GM18505 (cell line): ENCODE measurements at regions not wholly inside any gene's neighbourhood (a gene's known extent, or its start where the extent isn't known, plus 50 kb on each side); places are given as distances from the start of the nearest gene placed in this dataset.

Source experiments
- ATAC-seq: cut with Tn5 transposase; IDR thresholded peaks from one replicate; pipeline ENCODE4 v1.9.1; 2021; ENCODE audit not compliant: unreplicated experiment
- POLR2A ChIP-seq: IDR thresholded peaks from 4 replicates; pipeline ENCODE4 v1.6.1; 2011; ENCODE audit warnings: borderline replicate concordance; ENCODE audit not compliant: insufficient read depth, insufficient read length; ENCODE audit errors: extremely low read depth

GRCh38 chr3:154729741-154730140, 299.8 kb upstream of the GPR149 start:
- no peak for ATAC-seq
- no peak for TF ChIP-seq POLR2A

DNA sequence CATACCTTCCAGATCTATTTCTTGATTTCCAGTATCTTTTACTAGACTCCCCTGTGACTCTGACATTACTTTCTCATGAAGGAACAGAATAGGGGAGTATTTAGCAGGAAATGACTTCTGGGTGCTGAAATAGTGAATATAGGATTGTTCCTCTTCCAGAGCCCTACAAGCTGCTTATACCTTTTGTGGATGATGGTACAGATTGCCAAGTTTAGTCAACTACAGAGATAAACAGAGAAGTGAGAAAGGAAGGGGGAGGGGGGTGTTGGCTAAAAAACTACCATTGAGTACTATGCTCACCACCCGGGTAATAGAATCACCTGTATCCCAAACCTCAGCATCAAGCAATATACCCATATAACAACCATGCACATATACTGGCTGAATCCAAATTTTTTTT, 298.3 kb upstream of the GPR149 start:
- ATAC-seq: no peak
- no peak for TF ChIP-seq POLR2A

- no peak for TF ChIP-seq POLR2A
These were observed 290.9 kb upstream of the GPR149 start for GRCh38 chr3:154720921-154721320.

DNA sequence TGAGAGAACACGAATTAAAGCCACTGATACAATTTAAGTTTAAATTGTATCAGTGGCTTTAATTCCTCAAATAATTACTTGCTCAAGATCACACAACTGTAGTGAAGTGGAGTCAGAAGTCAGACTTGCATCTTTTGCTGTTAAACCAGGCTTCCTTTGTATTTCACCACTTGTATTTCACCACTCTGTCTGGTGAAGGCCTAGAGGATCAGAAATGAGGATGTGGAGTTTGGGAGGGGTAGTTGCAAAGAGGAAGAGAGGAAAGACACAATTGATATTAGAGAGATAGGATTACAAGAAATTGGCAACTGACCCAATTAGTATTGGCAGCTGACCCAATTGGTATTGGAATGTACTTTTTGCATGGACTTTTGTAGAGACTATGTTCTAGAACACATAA, 288.1 kb upstream of the GPR149 start:
- no peak for TF ChIP-seq POLR2A

More at GRCh38 chr3:154720921-154721320, 290.9 kb upstream of the GPR149 start:
- ATAC-seq: no peak

DNA sequence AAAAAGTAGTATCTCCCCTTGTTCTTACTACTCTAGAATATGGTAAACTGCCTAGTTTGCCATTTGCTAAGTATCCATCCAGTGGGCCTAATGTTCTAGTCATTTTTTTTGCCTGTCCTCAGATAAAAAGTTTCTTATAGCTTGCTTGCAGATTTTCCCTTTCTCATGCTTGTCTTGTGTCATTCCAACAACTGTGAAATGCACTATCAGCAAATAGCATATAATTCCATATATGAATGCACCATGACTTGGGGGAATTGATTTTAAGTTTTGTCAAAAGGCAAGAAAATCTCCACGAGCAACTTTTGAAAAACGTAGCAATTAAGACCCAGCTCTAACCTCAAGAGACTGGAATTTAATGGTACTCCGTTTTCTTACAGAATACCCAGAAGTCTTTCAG, 286.2 kb upstream of the GPR149 start:
- no peak for ATAC-seq
- no peak for TF ChIP-seq POLR2A

More for the DNA sequence above, 288.1 kb upstream of the GPR149 start:
- ATAC-seq: no peak

GRCh38 chr3:154708554-154708953, 278.6 kb upstream of the GPR149 start:
- no peak for ATAC-seq
- no peak for TF ChIP-seq POLR2A

- no peak for ATAC-seq
- no peak for TF ChIP-seq POLR2A
These were observed 271.1 kb upstream of the GPR149 start for GRCh38 chr3:154701055-154701454.

- ATAC-seq: peak; percentile 66
- TF ChIP-seq POLR2A: no peak
These were observed 260.4 kb upstream of the GPR149 start for GRCh38 chr3:154690413-154690812.

DNA sequence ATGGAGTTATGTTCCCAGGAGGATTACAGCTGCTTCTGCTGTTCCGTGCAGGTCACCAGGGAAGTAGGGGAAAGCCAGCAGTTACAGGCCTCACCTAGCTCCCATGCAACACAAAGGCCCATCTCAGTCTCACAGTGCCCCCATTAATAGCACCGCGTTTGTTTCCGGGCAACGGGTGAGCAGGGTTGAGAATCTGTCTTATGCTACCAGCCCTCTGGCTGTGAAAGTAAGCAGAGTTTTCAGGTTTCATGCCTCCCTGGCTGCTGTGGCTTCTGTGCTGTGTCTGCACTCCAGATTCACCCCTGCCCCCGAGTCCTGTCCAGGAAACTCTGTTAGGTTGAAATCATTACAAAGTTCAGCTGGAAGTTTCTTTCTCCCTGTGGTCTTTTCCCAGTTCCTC, 254.4 kb upstream of the GPR149 start:
- ATAC-seq: no peak

GRCh38 chr3:154684021-154684420, 254.0 kb upstream of the GPR149 start:
- no peak for ATAC-seq
- TF ChIP-seq POLR2A: no peak

More for the DNA sequence above, 254.4 kb upstream of the GPR149 start:
- TF ChIP-seq POLR2A: no peak

DNA sequence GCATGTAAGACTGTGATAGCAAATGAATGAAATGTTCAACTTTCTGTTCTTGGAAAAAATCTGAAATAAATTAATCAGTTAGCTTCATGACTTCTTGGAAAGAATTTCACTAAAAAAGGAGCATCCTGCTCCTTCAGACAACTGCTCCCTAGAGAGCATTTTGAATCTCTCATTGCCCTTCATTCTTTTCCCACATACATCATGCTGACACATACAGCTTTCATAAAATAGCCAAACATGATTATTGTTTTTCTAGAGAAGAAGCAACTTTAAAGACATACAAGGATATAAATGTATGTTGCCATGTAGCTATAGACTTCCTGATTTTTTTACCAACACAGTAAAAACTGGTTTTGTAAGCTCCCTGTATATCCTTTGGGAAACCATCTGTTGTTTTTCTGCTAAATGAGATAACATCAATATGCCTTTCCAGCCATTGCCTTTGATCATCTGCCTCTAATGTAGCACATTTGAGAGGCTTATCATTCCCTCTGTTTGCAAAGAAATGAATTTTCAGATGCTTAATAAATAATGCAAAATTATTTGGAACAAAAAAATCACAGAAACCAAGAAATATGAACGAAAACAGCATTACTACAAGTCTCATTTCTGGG, 248.2 kb upstream of the GPR149 start:
- ATAC-seq: no peak
- TF ChIP-seq POLR2A: no peak

DNA sequence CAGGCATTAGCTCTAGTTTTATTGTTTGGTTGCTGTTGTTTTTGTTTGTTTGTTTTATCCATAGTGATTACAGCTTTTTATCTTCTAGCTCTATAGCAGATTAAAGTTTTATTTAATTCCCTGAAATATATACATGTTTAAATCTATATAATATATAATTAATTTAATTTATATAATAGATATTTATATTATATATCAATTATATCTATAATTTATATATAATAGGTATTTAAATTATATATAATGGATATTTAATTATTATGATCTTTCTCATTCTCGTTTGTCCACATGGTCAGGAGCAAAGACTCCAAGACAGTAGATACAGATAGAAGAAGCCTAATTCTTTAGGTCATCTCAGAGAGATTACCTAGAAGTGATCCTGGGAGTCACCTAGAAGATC, 238.8 kb upstream of the GPR149 start:
- no peak for ATAC-seq

DNA sequence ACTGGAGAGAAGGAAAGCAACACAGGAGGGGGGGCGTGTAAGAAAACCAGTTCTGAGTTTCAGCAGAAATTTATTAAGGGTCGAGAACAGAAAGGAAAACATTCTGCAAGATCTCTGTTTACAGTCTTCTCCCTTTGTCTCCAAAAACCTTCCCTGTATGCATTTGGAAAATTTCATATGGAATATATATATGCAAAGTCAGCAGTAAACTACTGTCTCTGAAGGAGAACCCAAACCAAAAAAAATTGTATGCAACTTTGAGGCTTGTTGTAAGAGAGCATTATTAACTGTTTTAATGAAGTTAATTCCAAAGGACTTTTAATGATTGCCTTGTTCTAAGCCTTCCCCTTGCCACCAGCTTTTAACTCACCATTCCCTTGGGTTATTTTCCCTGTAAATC, 238.2 kb upstream of the GPR149 start:
- TF ChIP-seq POLR2A: no peak
- ATAC-seq: no peak

More for the DNA sequence above, 238.8 kb upstream of the GPR149 start:
- TF ChIP-seq POLR2A: no peak

DNA sequence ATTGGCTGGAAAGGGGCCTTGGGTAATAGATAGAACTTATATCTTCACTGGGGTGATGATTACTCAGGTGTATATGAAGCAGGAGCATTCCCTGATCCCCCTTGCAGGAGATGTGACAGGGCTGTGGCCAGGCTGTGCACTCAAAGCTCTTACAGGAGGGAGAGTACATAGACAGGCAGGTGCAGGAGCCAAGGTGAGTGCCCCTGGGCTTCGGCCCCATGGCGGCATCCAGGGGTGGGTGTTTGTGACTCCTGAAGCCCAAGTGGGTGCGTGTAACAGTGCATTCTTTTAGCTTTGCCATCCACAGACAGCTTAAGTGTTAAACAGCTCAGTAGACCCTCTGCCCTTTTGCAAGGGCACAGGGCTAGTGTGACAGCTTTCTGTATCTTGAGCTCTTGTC, 236.6 kb upstream of the GPR149 start:
- no peak for ATAC-seq
- TF ChIP-seq POLR2A: no peak

DNA sequence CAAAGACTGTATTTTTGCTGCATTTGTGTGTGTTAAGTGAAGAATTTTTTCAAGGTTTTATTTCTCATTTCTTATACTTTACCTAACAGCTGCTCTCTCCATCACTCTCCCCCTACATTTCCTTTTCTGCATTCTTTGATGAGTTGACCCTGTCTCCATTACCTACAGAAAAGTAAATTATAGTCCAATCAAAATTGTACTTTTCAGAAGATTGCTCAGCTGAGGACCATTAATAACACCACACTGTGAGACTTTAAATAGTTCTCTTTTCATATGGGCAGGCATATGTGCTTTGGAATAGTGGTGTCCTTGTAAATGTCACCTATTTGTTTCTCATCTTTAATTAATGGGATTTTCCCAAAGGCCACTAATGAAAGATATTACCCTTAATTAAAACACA, 234.7 kb upstream of the GPR149 start:
- no peak for TF ChIP-seq POLR2A
- ATAC-seq: no peak
